ENCODE measurements at regions not wholly inside any gene's neighbourhood (a gene's known extent, or its start where the extent isn't known, plus 50 kb on each side); places are given as distances from the start of the nearest gene placed in this dataset.
A peak's percentile ranks its signal among the peaks of the same experiment; 100 is the strongest.
"Not testable (repeated sequence)": the region's sequence is repeated elsewhere in the genome, so short reads cannot be mapped to it uniquely, and the experiment has no call there.

DNA sequence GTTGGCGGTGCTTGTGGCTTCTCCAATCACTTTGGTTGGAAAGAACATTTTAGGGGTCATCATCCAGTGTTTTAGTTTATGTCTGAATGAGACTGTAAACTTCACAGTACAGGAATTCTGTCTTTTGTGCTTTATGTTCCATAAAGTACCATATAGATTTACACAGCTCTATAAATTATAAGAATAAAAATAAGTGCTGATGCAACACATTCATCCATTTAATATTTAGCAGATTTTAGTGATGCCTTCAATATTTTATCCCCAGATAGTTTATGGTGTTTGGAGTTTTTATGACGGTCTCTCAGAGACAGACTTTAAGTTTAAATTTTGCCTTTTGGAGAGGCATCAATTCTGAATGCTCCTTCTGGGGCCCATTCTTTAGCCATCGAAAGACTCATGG, 385.2 kb downstream of the ATP23 start:
- no peaks in the 10 kb centered on the region for H3K4me1 ChIP-seq (ENCODE audit: control extremely low read depth in 1 of 4, control insufficient read depth in 4 of 4, insufficient read depth in 4 of 4, low read length in 3 of 4)

DNA sequence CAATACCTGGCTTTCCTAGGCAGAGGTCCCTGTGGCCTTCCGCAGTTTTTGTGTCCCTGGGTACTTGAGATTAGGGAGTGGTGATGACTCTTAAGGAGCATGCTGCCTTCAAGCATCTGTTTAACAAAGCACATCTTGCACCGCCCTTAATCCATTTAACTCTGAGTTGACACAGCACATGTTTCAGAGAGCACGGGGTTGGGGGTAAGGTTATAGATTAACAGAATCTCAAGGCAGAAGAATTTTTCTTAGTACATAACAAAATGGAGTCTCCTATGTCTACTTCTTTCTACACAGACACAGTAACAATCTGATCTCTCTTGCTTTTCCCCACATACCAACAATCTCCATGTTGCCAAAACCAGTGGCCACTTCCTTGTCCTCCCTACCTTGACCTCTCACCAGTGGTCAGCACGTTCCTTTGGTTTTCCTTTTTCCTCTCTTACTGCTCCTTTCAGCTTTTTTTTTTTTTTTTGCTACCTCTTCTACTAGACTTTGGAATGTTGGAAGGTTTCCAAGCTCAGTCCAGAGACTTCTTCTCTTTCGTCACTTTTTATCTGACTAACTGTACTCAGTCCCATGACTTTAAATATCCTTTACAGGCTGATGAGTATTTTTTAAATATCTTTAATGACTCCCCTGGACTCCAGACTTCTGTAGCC, 395.3 kb downstream of the ATP23 start:
- CTCF ChIA-PET: interaction anchor here (1.3 kb wide), 1 partner anchor 10 kb away, joined by 3 read pairs; no protein-coding TSS in a partner anchor
- POLR2A ChIA-PET; H3K9me3 ChIP-seq (ENCODE audit: control extremely low read depth in 1 of 5, control insufficient read depth in 4 of 5, insufficient read depth in 2 of 5, low read depth in 1 of 5, low read length in 4 of 5); H3K27me3 ChIP-seq (replicated peaks in 2 of 5; ENCODE audit: control insufficient read depth in 4 of 5, insufficient read depth in 5 of 5, low read length in 4 of 5); H3K4me3 ChIP-seq (ENCODE audit: control insufficient read depth in 1 of 7, extremely low read depth in 1 of 7, insufficient read depth in 4 of 7, low read depth in 2 of 7, low read length in 6 of 7); H3K27ac ChIP-seq (ENCODE audit: insufficient read depth in 1 of 2, low read depth in 1 of 2, low read length in 2 of 2, poor library complexity in 1 of 2, severe bottlenecking in 2 of 2); H3K4me1 ChIP-seq (ENCODE audit: control extremely low read depth in 1 of 4, control insufficient read depth in 4 of 4, insufficient read depth in 4 of 4, low read length in 3 of 4); H3K36me3 ChIP-seq (ENCODE audit: control insufficient read depth in 4 of 4, insufficient read depth in 4 of 4, low read length in 3 of 4); DNase-seq: not testable (repeated sequence)
- WGBS (ENCODE audit: insufficient coverage): no CpG with 5 or more reads among the region's 5 CpGs

More for the DNA sequence above, 385.2 kb downstream of the ATP23 start:
- Histone ChIP-seq H3K4me3 (ENCODE audit: control insufficient read depth in 1 of 7, extremely low read depth in 1 of 7, insufficient read depth in 4 of 7, low read depth in 2 of 7, low read length in 6 of 7) (no peak overlapping the region), H3K27ac (ENCODE audit: insufficient read depth in 1 of 2, low read depth in 1 of 2, low read length in 2 of 2, poor library complexity in 1 of 2, severe bottlenecking in 2 of 2) (no peak overlapping the region), H3K36me3 (ENCODE audit: control insufficient read depth in 4 of 4, insufficient read depth in 4 of 4, low read length in 3 of 4) (no peaks in the 10 kb centered on the region), H3K9me3 (ENCODE audit: control extremely low read depth in 1 of 5, control insufficient read depth in 4 of 5, insufficient read depth in 2 of 5, low read depth in 1 of 5, low read length in 4 of 5) (no peaks in the 10 kb centered on the region), H3K27me3 (replicated peaks in 2 of 5; ENCODE audit: control insufficient read depth in 4 of 5, insufficient read depth in 5 of 5, low read length in 4 of 5) (no peaks in the 10 kb centered on the region)
- WGBS (ENCODE audit: insufficient coverage): 100% methylated on average over 3 of the region's 3 CpGs
- POLR2A ChIA-PET: no interaction called here
- DNase-seq: no peak
- CTCF ChIA-PET: no interaction called here

GRCh38 chr12:58337539-58337938, 396.2 kb downstream of the ATP23 start:
- not testable (repeated sequence) for H3K4me3 ChIP-seq (ENCODE audit: control insufficient read depth in 1 of 7, extremely low read depth in 1 of 7, insufficient read depth in 4 of 7, low read depth in 2 of 7, low read length in 6 of 7); H3K27ac ChIP-seq (ENCODE audit: insufficient read depth in 1 of 2, low read depth in 1 of 2, low read length in 2 of 2, poor library complexity in 1 of 2, severe bottlenecking in 2 of 2)

DNA sequence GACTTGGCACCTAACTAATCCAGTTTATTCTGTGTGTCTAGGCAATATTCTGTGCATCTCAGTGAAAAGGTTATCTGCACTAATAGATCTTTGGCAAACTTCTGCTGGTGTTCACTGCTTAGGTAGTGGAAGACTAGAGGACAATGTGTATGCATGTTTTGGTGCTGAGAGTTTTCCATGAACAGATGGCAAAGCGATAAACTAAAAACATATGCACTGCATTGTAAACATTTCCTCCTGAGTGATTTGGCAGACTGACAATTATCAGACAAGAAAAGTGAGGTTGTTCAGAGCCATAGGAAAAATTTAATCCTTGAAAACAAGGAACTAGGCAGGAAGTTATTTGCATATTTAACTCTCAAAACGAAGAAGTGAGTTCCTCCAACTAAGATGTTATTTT, 400.4 kb downstream of the ATP23 start:
- ChIA-PET POLR2A (no interaction called here), CTCF (interaction anchor here (0.7 kb wide), 1 partner anchor 98 kb away, joined by 3 read pairs; no protein-coding TSS in a partner anchor)
- peaks cover 0 to 15% (median 8%) of the 10 kb centered on the region in 4 experiments for H3K4me1 ChIP-seq (ENCODE audit: control extremely low read depth in 1 of 4, control insufficient read depth in 4 of 4, insufficient read depth in 4 of 4, low read length in 3 of 4)
- no peak overlapping the region for H3K27ac ChIP-seq (ENCODE audit: insufficient read depth in 1 of 2, low read depth in 1 of 2, low read length in 2 of 2, poor library complexity in 1 of 2, severe bottlenecking in 2 of 2)
- H3K4me3 ChIP-seq (ENCODE audit: control insufficient read depth in 1 of 7, extremely low read depth in 1 of 7, insufficient read depth in 4 of 7, low read depth in 2 of 7, low read length in 6 of 7): peak overlapping the region in 1 of 7 experiments; percentile 12
- peak in 2 of 3 donors; percentile 53 to 67 for DNase-seq
- no peaks in the 10 kb centered on the region for H3K27me3 ChIP-seq (replicated peaks in 2 of 5; ENCODE audit: control insufficient read depth in 4 of 5, insufficient read depth in 5 of 5, low read length in 4 of 5)
- no peaks in the 10 kb centered on the region for H3K9me3 ChIP-seq (ENCODE audit: control extremely low read depth in 1 of 5, control insufficient read depth in 4 of 5, insufficient read depth in 2 of 5, low read depth in 1 of 5, low read length in 4 of 5)
- WGBS (ENCODE audit: insufficient coverage): 50% methylated on average over 1 of the region's 2 CpGs
- H3K36me3 ChIP-seq (ENCODE audit: control insufficient read depth in 4 of 4, insufficient read depth in 4 of 4, low read length in 3 of 4): no peaks in the 10 kb centered on the region

More at GRCh38 chr12:58337539-58337938, 396.2 kb downstream of the ATP23 start:
- peaks cover 0 to 12% (median 6%) of the 10 kb centered on the region in 4 experiments for H3K4me1 ChIP-seq (ENCODE audit: control extremely low read depth in 1 of 4, control insufficient read depth in 4 of 4, insufficient read depth in 4 of 4, low read length in 3 of 4)
- CTCF ChIA-PET: interaction anchor here (1.3 kb wide), 1 partner anchor 9 kb away, joined by 3 read pairs; no protein-coding TSS in a partner anchor
- H3K9me3 ChIP-seq (ENCODE audit: control extremely low read depth in 1 of 5, control insufficient read depth in 4 of 5, insufficient read depth in 2 of 5, low read depth in 1 of 5, low read length in 4 of 5); H3K36me3 ChIP-seq (ENCODE audit: control insufficient read depth in 4 of 4, insufficient read depth in 4 of 4, low read length in 3 of 4); H3K27me3 ChIP-seq (replicated peaks in 2 of 5; ENCODE audit: control insufficient read depth in 4 of 5, insufficient read depth in 5 of 5, low read length in 4 of 5); POLR2A ChIA-PET: not testable (repeated sequence)
- peak in 2 of 3 donors; percentile 48 to 59 for DNase-seq
- WGBS (ENCODE audit: insufficient coverage): 86% methylated on average over 2 of the region's 3 CpGs

GRCh38 chr12:58342736-58343135, 401.4 kb downstream of the ATP23 start:
- DNase-seq: peak in 1 of 3 donors; percentile 18
- H3K36me3 ChIP-seq (ENCODE audit: control insufficient read depth in 4 of 4, insufficient read depth in 4 of 4, low read length in 3 of 4): no peaks in the 10 kb centered on the region
- peaks cover 0 to 15% (median 8%) of the 10 kb centered on the region in 4 experiments for H3K4me1 ChIP-seq (ENCODE audit: control extremely low read depth in 1 of 4, control insufficient read depth in 4 of 4, insufficient read depth in 4 of 4, low read length in 3 of 4)
- H3K9me3 ChIP-seq (ENCODE audit: control extremely low read depth in 1 of 5, control insufficient read depth in 4 of 5, insufficient read depth in 2 of 5, low read depth in 1 of 5, low read length in 4 of 5): no peaks in the 10 kb centered on the region
- WGBS (ENCODE audit: insufficient coverage): no CpG with 5 or more reads among the region's 3 CpGs
- no peak overlapping the region for H3K4me3 ChIP-seq (ENCODE audit: control insufficient read depth in 1 of 7, extremely low read depth in 1 of 7, insufficient read depth in 4 of 7, low read depth in 2 of 7, low read length in 6 of 7)
- ChIA-PET POLR2A (no interaction called here), CTCF (interaction anchor here (1.9 kb wide), 1 partner anchor 101 kb away, joined by 7 read pairs; no protein-coding TSS in a partner anchor)
- H3K27me3 ChIP-seq (replicated peaks in 2 of 5; ENCODE audit: control insufficient read depth in 4 of 5, insufficient read depth in 5 of 5, low read length in 4 of 5): no peaks in the 10 kb centered on the region
- no peak overlapping the region for H3K27ac ChIP-seq (ENCODE audit: insufficient read depth in 1 of 2, low read depth in 1 of 2, low read length in 2 of 2, poor library complexity in 1 of 2, severe bottlenecking in 2 of 2)

DNA sequence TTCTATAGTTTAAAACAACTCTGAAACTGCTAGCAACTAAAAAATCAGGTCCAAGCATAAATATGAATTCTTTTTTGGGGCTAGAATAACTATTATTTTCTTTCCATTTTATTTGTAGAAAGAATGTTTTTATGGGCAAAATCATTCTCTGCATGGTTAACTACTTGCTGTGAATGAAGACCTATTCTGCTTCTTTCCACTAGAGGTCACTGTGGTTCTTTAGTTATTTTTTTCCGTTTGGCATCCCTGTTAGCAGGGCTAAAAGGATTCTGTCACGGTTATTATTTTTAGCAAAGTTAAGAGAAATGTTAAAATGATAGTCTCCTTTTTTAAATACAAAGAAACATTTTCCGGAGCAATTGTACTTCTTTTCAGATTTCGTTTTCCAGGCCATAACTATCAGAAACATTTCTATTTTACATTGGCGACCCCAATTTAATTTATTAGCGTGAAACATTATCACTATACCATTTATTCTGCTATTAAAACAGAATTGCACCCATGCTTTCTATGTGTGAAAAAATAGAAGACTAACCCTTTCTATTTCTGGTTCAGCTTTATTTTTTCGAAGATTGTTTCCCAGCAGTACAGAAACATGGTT, 404.8 kb downstream of the ATP23 start:
- CTCF ChIA-PET: interaction anchor here (0.7 to 5.7 kb wide), 4 partner anchors 9 to 99 kb away, joined by 3 to 74 read pairs (median 3); no protein-coding TSS in a partner anchor
- POLR2A ChIA-PET: no interaction called here
- DNase-seq: peak; percentile 29 to 60 (median 60)

GRCh38 chr12:58347188-58347587, 405.8 kb downstream of the ATP23 start:
- peaks cover 0 to 5% (median 2%) of the 10 kb centered on the region in 5 experiments for H3K9me3 ChIP-seq (ENCODE audit: control extremely low read depth in 1 of 5, control insufficient read depth in 4 of 5, insufficient read depth in 2 of 5, low read depth in 1 of 5, low read length in 4 of 5)
- WGBS (ENCODE audit: insufficient coverage): 83% methylated on average over 1 of the region's 2 CpGs

More for the DNA sequence above, 404.8 kb downstream of the ATP23 start:
- Histone ChIP-seq H3K27me3 (replicated peaks in 2 of 5; ENCODE audit: control insufficient read depth in 4 of 5, insufficient read depth in 5 of 5, low read length in 4 of 5) (no peaks in the 10 kb centered on the region), H3K36me3 (ENCODE audit: control insufficient read depth in 4 of 4, insufficient read depth in 4 of 4, low read length in 3 of 4) (no peaks in the 10 kb centered on the region), H3K9me3 (ENCODE audit: control extremely low read depth in 1 of 5, control insufficient read depth in 4 of 5, insufficient read depth in 2 of 5, low read depth in 1 of 5, low read length in 4 of 5) (peaks cover 0 to 5% (median 2%) of the 10 kb centered on the region in 5 experiments), H3K4me1 (ENCODE audit: control extremely low read depth in 1 of 4, control insufficient read depth in 4 of 4, insufficient read depth in 4 of 4, low read length in 3 of 4) (peaks cover 0 to 15% (median 8%) of the 10 kb centered on the region in 4 experiments), H3K27ac (ENCODE audit: insufficient read depth in 1 of 2, low read depth in 1 of 2, low read length in 2 of 2, poor library complexity in 1 of 2, severe bottlenecking in 2 of 2) (no peak overlapping the region), H3K4me3 (ENCODE audit: control insufficient read depth in 1 of 7, extremely low read depth in 1 of 7, insufficient read depth in 4 of 7, low read depth in 2 of 7, low read length in 6 of 7) (no peak overlapping the region)
- WGBS (ENCODE audit: insufficient coverage): 70% methylated on average over 3 of the region's 7 CpGs

More at GRCh38 chr12:58347188-58347587, 405.8 kb downstream of the ATP23 start:
- H3K4me3 ChIP-seq (ENCODE audit: control insufficient read depth in 1 of 7, extremely low read depth in 1 of 7, insufficient read depth in 4 of 7, low read depth in 2 of 7, low read length in 6 of 7): no peak overlapping the region
- H3K4me1 ChIP-seq (ENCODE audit: control extremely low read depth in 1 of 4, control insufficient read depth in 4 of 4, insufficient read depth in 4 of 4, low read length in 3 of 4): peaks cover 0 to 7% (median 6%) of the 10 kb centered on the region in 4 experiments
- no peak overlapping the region for H3K27ac ChIP-seq (ENCODE audit: insufficient read depth in 1 of 2, low read depth in 1 of 2, low read length in 2 of 2, poor library complexity in 1 of 2, severe bottlenecking in 2 of 2)
- H3K36me3 ChIP-seq (ENCODE audit: control insufficient read depth in 4 of 4, insufficient read depth in 4 of 4, low read length in 3 of 4): no peaks in the 10 kb centered on the region
- DNase-seq: no peak
- ChIA-PET POLR2A (no interaction called here), CTCF (interaction anchor here (0.9 to 5.7 kb wide), 4 partner anchors 10 to 764 kb away, joined by 3 to 74 read pairs (median 3); no protein-coding TSS in a partner anchor)
- H3K27me3 ChIP-seq (replicated peaks in 2 of 5; ENCODE audit: control insufficient read depth in 4 of 5, insufficient read depth in 5 of 5, low read length in 4 of 5): no peaks in the 10 kb centered on the region
